CD14-positive monocyte (primary cell): ENCODE measurements at regions not wholly inside any gene's neighbourhood (a gene's known extent, or its start where the extent isn't known, plus 50 kb on each side); places are given as distances from the start of the nearest gene placed in this dataset.

Experiments used
- DNase-seq, 3 donors: peaks; one replicate each; pipeline ENCODE4 v3.0.0-alpha.2; 2011 to 2022
- H2AFZ ChIP-seq: 2 replicates; pipeline ENCODE4 v1.6.0; 2012; ENCODE audit warnings: mild to moderate bottlenecking, low read depth, low read length, inconsistent platforms; ENCODE audit not compliant: insufficient read depth, poor library complexity, severe bottlenecking
- H3K27ac ChIP-seq, 2 donors: 1 replicate in 1 of 2; 2 replicates in 1 of 2; pipeline ENCODE4 v1.5.1; 2012 to 2013; ENCODE audit warnings: low read length in 2 of 2, control low read depth in 1 of 2, inconsistent platforms in 1 of 2, low read depth in 1 of 2, mild to moderate bottlenecking in 1 of 2
- H3K27me3 ChIP-seq, 2 donors: one replicate each; pipeline versions ENCODE4 v1.6.0 to v1.6.1; 2011 to 2013; ENCODE audit warnings: low read length in 2 of 2; ENCODE audit not compliant: control insufficient read depth in 2 of 2, insufficient read depth in 2 of 2
- H3K36me3 ChIP-seq, 2 donors: replicated peaks in 1 of 2; 1 replicate in 1 of 2; 2 replicates in 1 of 2; pipeline versions ENCODE4 v1.5.1 to v1.6.1; 2012 to 2013; ENCODE audit warnings: low read length in 2 of 2, control low read depth in 1 of 2, inconsistent platforms in 1 of 2, mild to moderate bottlenecking in 1 of 2; ENCODE audit not compliant: insufficient read depth in 2 of 2, control insufficient read depth in 1 of 2
- H3K4me1 ChIP-seq, 2 donors: 1 replicate in 1 of 2; 2 replicates in 1 of 2; pipeline versions ENCODE4 v1.5.1 to v1.6.1; 2012 to 2013; ENCODE audit warnings: low read length in 2 of 2, control low read depth in 1 of 2, inconsistent platforms in 1 of 2, mild to moderate bottlenecking in 1 of 2, moderate library complexity in 1 of 2; ENCODE audit not compliant: insufficient read depth in 2 of 2, control insufficient read depth in 1 of 2
- H3K4me2 ChIP-seq: replicated peaks from 2 replicates; pipeline ENCODE3; 2012; ENCODE audit warnings: low read length, moderate library complexity, mild to moderate bottlenecking; ENCODE audit not compliant: poor library complexity, severe bottlenecking; ENCODE audit errors: extremely low read depth
- H3K4me3 ChIP-seq, 3 experiments: fragments of 200-600 bp in 1 of 3; sonication (generic) in 1 of 3; replicated peaks in 1 of 3; 1 replicate in 2 of 3; 2 replicates in 1 of 3; pipeline ENCODE4 v1.5.1; 2011 to 2013; ENCODE audit warnings: low read length in 3 of 3, mild to moderate bottlenecking in 3 of 3, control low read depth in 2 of 3, low read depth in 2 of 3, inconsistent platforms in 1 of 3, moderate library complexity in 1 of 3
- H3K79me2 ChIP-seq: 2 replicates; pipeline ENCODE4 v1.6.0; 2012; ENCODE audit warnings: mild to moderate bottlenecking, control low read depth, inconsistent platforms, low read length, moderate library complexity; ENCODE audit not compliant: insufficient read depth
- H3K9ac ChIP-seq: 2 replicates; pipeline ENCODE4 v1.6.0; 2017; ENCODE audit warnings: low read length, mild to moderate bottlenecking; ENCODE audit not compliant: insufficient read depth, poor library complexity, severe bottlenecking
- H3K9me3 ChIP-seq, 2 donors: replicated peaks in 1 of 2; 1 replicate in 1 of 2; 2 replicates in 1 of 2; pipeline versions ENCODE4 v1.5.1 to v1.6.1; 2012 to 2013; ENCODE audit warnings: low read length in 2 of 2, control low read depth in 1 of 2; ENCODE audit not compliant: control insufficient read depth in 1 of 2, insufficient read depth in 1 of 2
- H4K20me1 ChIP-seq: 2 replicates; pipeline ENCODE4 v1.6.0; 2012; ENCODE audit warnings: mild to moderate bottlenecking, low read length, control low read depth, moderate library complexity; ENCODE audit not compliant: insufficient read depth
- H3K27ac Mint-ChIP-seq, 7 donors: one replicate each; pipeline ENCODE4 v1.8.0; 2020; ENCODE audit warnings: mild to moderate bottlenecking in 7 of 7, mixed read lengths in 7 of 7, moderate library complexity in 6 of 7, inconsistent platforms in 2 of 7
- H3K27me3 Mint-ChIP-seq, 3 donors: one replicate each; pipeline ENCODE4 v1.8.0; 2021 to 2022; ENCODE audit warnings: low read depth in 3 of 3, mild to moderate bottlenecking in 3 of 3, mixed read lengths in 3 of 3, moderate library complexity in 3 of 3, inconsistent platforms in 1 of 3
- H3K36me3 Mint-ChIP-seq, 2 donors: one replicate each; pipeline ENCODE4 v1.8.0; 2020; ENCODE audit warnings: mixed read lengths in 2 of 2, inconsistent platforms in 1 of 2, mild to moderate bottlenecking in 1 of 2
- H3K4me1 Mint-ChIP-seq: one replicate; pipeline ENCODE4 v1.8.0; 2020; ENCODE audit warnings: mild to moderate bottlenecking, mixed read lengths
- H3K4me3 Mint-ChIP-seq, 2 donors: one replicate each; pipeline ENCODE4 v1.8.0; 2020; ENCODE audit warnings: mild to moderate bottlenecking in 2 of 2, mixed read lengths in 2 of 2, moderate library complexity in 1 of 2
- H3K9me3 Mint-ChIP-seq, 7 donors: one replicate each; pipeline ENCODE4 v1.8.0; 2020 to 2022; ENCODE audit warnings: mixed read lengths in 7 of 7, mild to moderate bottlenecking in 6 of 7, moderate library complexity in 6 of 7, inconsistent platforms in 2 of 7
- WGBS: methylation state at CpG from one replicate; pipeline ENCODE4 v1.1.5; 2013; ENCODE audit warnings: missing lambda C conversion rate; ENCODE audit not compliant: insufficient coverage; 5-methylcytosine and 5-hydroxymethylcytosine counted together
- intact Hi-C, 2 donors: fragments of 100-400 bp; cut with micrococcal nuclease; formaldehyde crosslinking; loops; one replicate each; pipeline versions ENCODE4 v1.15.0 to v1.15.1; 2023
- TF ChIP-seq, protein P1 (sequence below): fragments of 200-600 bp; IDR thresholded peaks from one replicate; pipeline ENCODE4 v1.8.0; 2022; ENCODE audit warnings: antibody characterized with exemption, mild to moderate bottlenecking

DNA sequence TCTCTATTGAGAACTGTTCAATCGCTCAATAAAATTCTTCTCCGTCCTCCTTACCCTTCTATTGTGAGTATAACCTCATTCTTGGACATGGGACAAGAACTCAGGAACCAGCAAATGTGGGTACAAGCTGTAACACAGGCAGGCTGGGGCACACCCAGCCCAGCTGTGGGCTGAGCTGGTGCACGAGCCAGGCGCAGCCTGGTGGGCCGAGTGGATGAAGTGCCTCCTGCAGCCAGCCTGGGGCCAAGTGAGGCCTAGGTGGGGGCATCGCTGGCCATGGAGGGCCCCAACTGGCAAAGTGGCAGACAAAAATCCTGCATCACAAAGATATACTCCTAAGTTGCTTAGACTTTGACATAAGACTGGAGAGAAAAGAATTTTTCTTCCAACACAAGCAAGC, 57.9 kb upstream of the DIAPH3 start:
- Histone ChIP-seq H3K27me3 (no peaks in the 10 kb centered on the region), H3K4me3 (no peak overlapping the region), H2AFZ (no peak overlapping the region), H3K79me2 (no peaks in the 10 kb centered on the region), H4K20me1 (no peaks in the 10 kb centered on the region), H3K36me3 (no peaks in the 10 kb centered on the region), H3K27ac (no peak overlapping the region), H3K9ac (no peak overlapping the region), H3K4me1 (no peaks in the 10 kb centered on the region), H3K4me2 (no peak overlapping the region), H3K9me3 (no peaks in the 10 kb centered on the region)
- WGBS: 80% methylated on average over 5 of the region's 6 CpGs
- intact Hi-C loops: no loop called here
- peaks cover 0 to 3% (median 0%) of the 10 kb centered on the region in 7 donors for H3K9me3 Mint-ChIP-seq
- TF ChIP-seq, protein P1, sequence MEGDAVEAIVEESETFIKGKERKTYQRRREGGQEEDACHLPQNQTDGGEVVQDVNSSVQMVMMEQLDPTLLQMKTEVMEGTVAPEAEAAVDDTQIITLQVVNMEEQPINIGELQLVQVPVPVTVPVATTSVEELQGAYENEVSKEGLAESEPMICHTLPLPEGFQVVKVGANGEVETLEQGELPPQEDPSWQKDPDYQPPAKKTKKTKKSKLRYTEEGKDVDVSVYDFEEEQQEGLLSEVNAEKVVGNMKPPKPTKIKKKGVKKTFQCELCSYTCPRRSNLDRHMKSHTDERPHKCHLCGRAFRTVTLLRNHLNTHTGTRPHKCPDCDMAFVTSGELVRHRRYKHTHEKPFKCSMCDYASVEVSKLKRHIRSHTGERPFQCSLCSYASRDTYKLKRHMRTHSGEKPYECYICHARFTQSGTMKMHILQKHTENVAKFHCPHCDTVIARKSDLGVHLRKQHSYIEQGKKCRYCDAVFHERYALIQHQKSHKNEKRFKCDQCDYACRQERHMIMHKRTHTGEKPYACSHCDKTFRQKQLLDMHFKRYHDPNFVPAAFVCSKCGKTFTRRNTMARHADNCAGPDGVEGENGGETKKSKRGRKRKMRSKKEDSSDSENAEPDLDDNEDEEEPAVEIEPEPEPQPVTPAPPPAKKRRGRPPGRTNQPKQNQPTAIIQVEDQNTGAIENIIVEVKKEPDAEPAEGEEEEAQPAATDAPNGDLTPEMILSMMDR: no peak
- no peak for DNase-seq
- H3K27me3 Mint-ChIP-seq: peaks cover 0 to 6% (median 0%) of the 10 kb centered on the region in 3 donors
- no peak overlapping the region for H3K27ac Mint-ChIP-seq
- no peak overlapping the region for H3K4me3 Mint-ChIP-seq
- no peaks in the 10 kb centered on the region for H3K36me3 Mint-ChIP-seq
- no peaks in the 10 kb centered on the region for H3K4me1 Mint-ChIP-seq

DNA sequence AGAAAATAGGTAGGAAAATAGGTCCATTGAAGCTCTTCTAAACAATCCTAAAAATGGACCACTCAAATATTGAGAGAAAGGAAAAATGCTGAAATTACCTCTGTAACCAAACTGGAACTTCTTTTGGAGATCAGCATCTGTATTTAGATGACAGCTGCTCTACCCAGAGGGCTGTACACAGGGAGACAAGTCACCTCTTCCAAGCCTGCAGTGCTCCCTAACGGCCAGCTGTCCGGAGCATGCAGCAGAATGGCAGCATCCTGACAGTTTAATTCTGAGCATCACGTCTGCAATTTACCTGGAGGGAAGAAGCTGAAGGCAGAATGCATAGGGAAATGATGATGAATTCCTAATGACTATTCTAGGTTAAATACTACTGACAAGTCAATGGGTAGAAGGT, 62.8 kb upstream of the DIAPH3 start:
- H3K27ac Mint-ChIP-seq: no peak overlapping the region
- no peak for DNase-seq
- Histone ChIP-seq H3K79me2 (no peaks in the 10 kb centered on the region), H3K4me2 (no peak overlapping the region), H3K4me1 (no peaks in the 10 kb centered on the region), H3K36me3 (no peaks in the 10 kb centered on the region), H3K9ac (no peak overlapping the region), H3K27ac (no peak overlapping the region), H2AFZ (no peak overlapping the region), H3K27me3 (no peaks in the 10 kb centered on the region), H4K20me1 (no peaks in the 10 kb centered on the region), H3K9me3 (no peaks in the 10 kb centered on the region), H3K4me3 (no peak overlapping the region)
- intact Hi-C loops: no loop called here
- 40% methylated on average over 2 of the region's 3 CpGs for WGBS
- H3K36me3 Mint-ChIP-seq: no peaks in the 10 kb centered on the region
- peaks cover 0 to 8% (median 2%) of the 10 kb centered on the region in 3 donors for H3K27me3 Mint-ChIP-seq
- TF ChIP-seq, protein P1: no peak
- H3K9me3 Mint-ChIP-seq: no peaks in the 10 kb centered on the region
- no peaks in the 10 kb centered on the region for H3K4me1 Mint-ChIP-seq
- H3K4me3 Mint-ChIP-seq: no peak overlapping the region
